ENCODE measurements at regions not wholly inside any gene's neighbourhood (a gene's known extent, or its start where the extent isn't known, plus 50 kb on each side); places are given as distances from the start of the nearest gene placed in this dataset.

GRCh38 chr4:71691416-71692073 lies 92.3 kb downstream of the GC start:
- no peak overlapping the region for H3K9ac ChIP-seq (ENCODE audit: insufficient read depth in 1 of 2, low read depth in 2 of 2, low read length in 2 of 2)
- H3K79me2 ChIP-seq (ENCODE audit: control insufficient read depth, insufficient read depth, low read length): no peaks in the 10 kb centered on the region
- no peak for ATAC-seq
- BruUV-seq (replicated peaks): no TSS peak
- H3K36me3 ChIP-seq (ENCODE audit: control insufficient read depth, insufficient read depth, low read length): no peaks in the 10 kb centered on the region
- H3K4me2 ChIP-seq (ENCODE audit: insufficient read depth, low read length): no peak overlapping the region
- H3K4me3 ChIP-seq: no peak overlapping the region
- intact Hi-C loops (cut with micrococcal nuclease) (no loop called here), in situ Hi-C loops (cut with MboI) (no loop called here)
- FAIRE-seq: no peak
- no peaks in the 10 kb centered on the region for H3K9me1 ChIP-seq (ENCODE audit: control insufficient read depth, insufficient read depth, low read length)
- 0% methylated on average over 6 of the region's 6 CpGs for WGBS (ENCODE audit: insufficient coverage, low coverage, missing lambda C conversion rate)
- no peaks in the 10 kb centered on the region for H4K20me1 ChIP-seq (replicated peaks; ENCODE audit: control insufficient read depth, insufficient read depth, low read length)
- no peak for DNase-seq (ENCODE audit: extremely low read depth in 1 of 4, low spot score in 3 of 4)
- no peak overlapping the region for H2AFZ ChIP-seq (ENCODE audit: low read depth, low read length)
- H3K27ac ChIP-seq (ENCODE audit: extremely low read depth, low read depth, low read length): no peak overlapping the region
- no peaks in the 10 kb centered on the region for H3K4me1 ChIP-seq (replicated peaks in 1 of 2; ENCODE audit: control insufficient read depth in 2 of 2, insufficient read depth in 2 of 2, low read length in 2 of 2)
- CTCF ChIA-PET (ENCODE audit: low intra/inter-chr PET ratio): no interaction called here
- no peaks in the 10 kb centered on the region for H3K27me3 ChIP-seq (ENCODE audit: control insufficient read depth in 2 of 2, insufficient read depth in 2 of 2, low read length in 2 of 2)
- POLR2A ChIA-PET: interaction anchor here (0.8 kb wide), 1 partner anchor 26 kb away, joined by 4 read pairs; no protein-coding TSS in a partner anchor
- no peaks in the 10 kb centered on the region for H3K9me3 ChIP-seq (replicated peaks; ENCODE audit: control insufficient read depth, insufficient read depth, low read depth, low read length)
- TF ChIP-seq POU5F1 (IDR thresholded peaks at IDR 0.05; ENCODE audit: borderline replicate concordance, low read depth, low read length, partially characterized antibody): no peak
- TF ChIP-seq MTA3 (IDR thresholded peaks at IDR 0.05; ENCODE audit: borderline replicate concordance): no peak
- TF ChIP-seq NCOA6 (IDR thresholded peaks at IDR 0.05): no peak
- no peak for TF ChIP-seq RBM17 (IDR thresholded peaks at IDR 0.05; ENCODE audit: borderline replicate concordance, low read depth, low read length)
- TF ChIP-seq CTBP1 (IDR thresholded peaks at IDR 0.05; ENCODE audit: borderline replicate concordance): no peak
- TF ChIP-seq RBM34 (IDR thresholded peaks at IDR 0.05; ENCODE audit: borderline replicate concordance, insufficient read depth, low read length): no peak
- no peak for TF ChIP-seq ZFPM2 (CRISPR knock-in tag; IDR thresholded peaks at IDR 0.05)
- no peak for TF ChIP-seq ZNF395 (CRISPR knock-in tag; IDR thresholded peaks at IDR 0.05)
